ENCODE measurements at regions not wholly inside any gene's neighbourhood (a gene's known extent, or its start where the extent isn't known, plus 50 kb on each side); places are given as distances from the start of the nearest gene placed in this dataset.
A peak's percentile ranks its signal among the peaks of the same experiment; 100 is the strongest.

GRCh38 chr6:95487817-95488216 lies 89.5 kb upstream of the MANEA start (continued):
- no peak for TF ChIP-seq REST (IDR thresholded peaks at IDR 0.05; ENCODE audit: unreplicated experiment)
- no peak for TF ChIP-seq CTCF (conservative IDR thresholded peaks at IDR 0.05; ENCODE audit: low read depth in 2 of 2)
- no peak for TF ChIP-seq STAT1 (IDR thresholded peaks at IDR 0.05; ENCODE audit: unreplicated experiment)
- TF ChIP-seq JUNB (IDR thresholded peaks at IDR 0.05; ENCODE audit: unreplicated experiment), result no peak

- H3K27me3 ChIP-seq (ENCODE audit: insufficient read depth), result no peaks in the 10 kb centered on the region
- no peak for TF ChIP-seq STAT1 (IDR thresholded peaks at IDR 0.05; ENCODE audit: unreplicated experiment)
- no peak for TF ChIP-seq ZNF114 (CRISPR knock-in tag; IDR thresholded peaks at IDR 0.05)
- no peak for TF ChIP-seq ZNF462 (CRISPR knock-in tag; IDR thresholded peaks at IDR 0.05)
- TF ChIP-seq CREB1 (CRISPR knock-in tag; IDR thresholded peaks at IDR 0.05; ENCODE audit: low read depth), result no peak
- H3K36me3 ChIP-seq (ENCODE audit: insufficient read depth), result no peaks in the 10 kb centered on the region
- Mint-ChIP-seq H3K4me1 (peaks cover 2% of the 10 kb centered on the region; the same call in 1 of the 3 replicates), H3K9me3 (no peaks in the 10 kb centered on the region), H3K4me3 (no peak overlapping the region), H3K36me3 (ENCODE audit: low read depth) (no peaks in the 10 kb centered on the region), H3K27ac (no peak overlapping the region), H3K27me3 (ENCODE audit: insufficient read depth, low read depth, poor library complexity) (no peaks in the 10 kb centered on the region)
- no peaks in the 10 kb centered on the region for H3K9me2 ChIP-seq (ENCODE audit: insufficient read depth)
- H3K4me3 ChIP-seq, result no peak overlapping the region
- no peaks in the 10 kb centered on the region for H4K20me1 ChIP-seq (replicated peaks; ENCODE audit: insufficient read depth)
- DNase-seq (ENCODE audit: low spot score) (no peak), ATAC-seq (no peak)
- H2AFZ ChIP-seq, result 0 out of 2 replicates have a peak overlapping the region, but pooled peaks have one; percentile 4
- no peaks in the 10 kb centered on the region for H3F3A ChIP-seq (replicated peaks; ENCODE audit: low read depth)
- H3K79me2 ChIP-seq (replicated peaks; ENCODE audit: insufficient read depth), result no peaks in the 10 kb centered on the region
- no peak overlapping the region for H3K4me2 ChIP-seq
- H3K27ac ChIP-seq (ENCODE audit: low read depth), result no peak overlapping the region
- no peaks in the 10 kb centered on the region for H3K4me1 ChIP-seq (ENCODE audit: insufficient read depth)
Observed at GRCh38 chr6:95489185-95489863, 88.0 kb upstream of the MANEA start.

Data from GM23338 (cell line).